ENCODE measurements at regions not wholly inside any gene's neighbourhood (a gene's known extent, or its start where the extent isn't known, plus 50 kb on each side); places are given as distances from the start of the nearest gene placed in this dataset.

DNA sequence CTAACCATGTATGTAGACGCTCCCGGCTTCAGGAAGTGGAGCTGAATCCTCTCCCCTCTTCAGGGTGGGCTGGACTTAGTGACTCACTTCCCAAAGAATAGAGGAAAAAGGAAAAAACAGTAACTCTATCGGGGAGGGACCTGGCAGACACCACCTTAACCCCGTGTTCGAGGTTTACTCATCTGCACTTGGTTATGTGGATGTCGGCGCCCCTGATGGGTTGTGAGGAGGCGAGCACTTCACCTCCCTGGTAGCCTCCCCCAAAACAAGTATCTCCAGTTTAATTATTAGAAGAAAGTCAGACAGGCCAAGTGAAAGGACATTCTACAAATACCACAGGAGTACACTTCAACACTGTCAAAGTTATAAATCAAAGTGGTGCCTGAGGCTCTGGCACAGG, 559.7 kb downstream of the TCERG1L start:
- ATAC-seq (replicated peaks in 1 of 4): no peak

DNA sequence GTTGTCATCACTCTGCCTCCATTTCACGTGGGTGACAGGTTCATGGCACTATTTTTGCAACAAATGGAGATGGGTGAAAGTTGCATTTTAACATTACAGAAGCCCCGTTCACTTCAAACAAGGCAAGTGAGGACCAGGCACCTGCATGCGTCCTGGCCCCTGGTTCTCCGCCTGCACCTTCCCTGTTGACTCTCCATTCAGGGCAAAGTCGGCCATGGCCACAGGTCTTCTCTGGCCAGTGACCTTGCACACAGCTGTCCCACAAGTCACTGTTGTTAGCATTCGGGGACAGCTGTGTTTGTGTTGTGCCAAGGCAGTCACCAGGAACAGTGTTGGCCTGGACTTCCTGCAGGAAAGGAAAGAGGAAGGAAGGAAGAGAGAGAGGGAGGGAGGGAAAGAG, 554.9 kb downstream of the TCERG1L start:
- Mint-ChIP-seq H3K4me3 (no peak overlapping the region), H3K9me3 (peaks cover 9 to 14% (median 11%) of the 10 kb centered on the region in 3 donors), H3K4me1 (no peaks in the 10 kb centered on the region), H3K36me3 (no peaks in the 10 kb centered on the region), H3K27ac (no peak overlapping the region), H3K27me3 (no peaks in the 10 kb centered on the region)
- H3K36me3 ChIP-seq (ENCODE audit: control insufficient read depth in 2 of 2, extremely low read depth in 1 of 2, insufficient read depth in 1 of 2, low read length in 1 of 2): no peaks in the 10 kb centered on the region
- CTCF ChIA-PET: no interaction called here
- no peak overlapping the region for H3K27ac ChIP-seq (ENCODE audit: low read length)
- DNase-seq (no peak), ATAC-seq (replicated peaks in 1 of 4) (no peak)
- H3K9me3 ChIP-seq: no peaks in the 10 kb centered on the region
- WGBS (ENCODE audit: insufficient coverage): 76% methylated on average over 6 of the region's 6 CpGs
- POLR2A ChIA-PET: no interaction called here
- H3K4me3 ChIP-seq (ENCODE audit: control insufficient read depth in 1 of 2, extremely low read depth in 1 of 2, low read length in 1 of 2): no peak overlapping the region
- H3K27me3 ChIP-seq (replicated peaks in 1 of 2; ENCODE audit: control insufficient read depth in 2 of 2, extremely low read depth in 1 of 2, insufficient read depth in 2 of 2, low read length in 1 of 2): no peaks in the 10 kb centered on the region
- H3K4me1 ChIP-seq (ENCODE audit: control insufficient read depth in 1 of 2, extremely low read depth in 1 of 2, insufficient read depth in 2 of 2, low read length in 2 of 2): no peaks in the 10 kb centered on the region

More for the DNA sequence above, 559.7 kb downstream of the TCERG1L start:
- ChIA-PET POLR2A (no interaction called here), CTCF (no interaction called here)
- no peak overlapping the region for H3K27ac Mint-ChIP-seq
- Histone ChIP-seq H3K4me1 (ENCODE audit: control insufficient read depth in 1 of 2, extremely low read depth in 1 of 2, insufficient read depth in 2 of 2, low read length in 2 of 2) (no peaks in the 10 kb centered on the region), H3K4me3 (ENCODE audit: control insufficient read depth in 1 of 2, extremely low read depth in 1 of 2, low read length in 1 of 2) (no peak overlapping the region), H3K9me3 (no peaks in the 10 kb centered on the region), H3K36me3 (ENCODE audit: control insufficient read depth in 2 of 2, extremely low read depth in 1 of 2, insufficient read depth in 1 of 2, low read length in 1 of 2) (no peaks in the 10 kb centered on the region), H3K27me3 (replicated peaks in 1 of 2; ENCODE audit: control insufficient read depth in 2 of 2, extremely low read depth in 1 of 2, insufficient read depth in 2 of 2, low read length in 1 of 2) (peaks cover 0 to 9% of the 10 kb centered on the region in 2 experiments), H3K27ac (ENCODE audit: low read length) (no peak overlapping the region)
- DNase-seq: no peak
- H3K4me1 Mint-ChIP-seq: no peaks in the 10 kb centered on the region
- H3K9me3 Mint-ChIP-seq: peaks cover 5 to 11% (median 10%) of the 10 kb centered on the region in 3 donors
- no peak overlapping the region for H3K4me3 Mint-ChIP-seq
- no peaks in the 10 kb centered on the region for H3K36me3 Mint-ChIP-seq
- WGBS (ENCODE audit: insufficient coverage): no CpG with 5 or more reads among the region's 8 CpGs
- peaks cover 0 to 6% of the 10 kb centered on the region in 2 donors for H3K27me3 Mint-ChIP-seq

DNA sequence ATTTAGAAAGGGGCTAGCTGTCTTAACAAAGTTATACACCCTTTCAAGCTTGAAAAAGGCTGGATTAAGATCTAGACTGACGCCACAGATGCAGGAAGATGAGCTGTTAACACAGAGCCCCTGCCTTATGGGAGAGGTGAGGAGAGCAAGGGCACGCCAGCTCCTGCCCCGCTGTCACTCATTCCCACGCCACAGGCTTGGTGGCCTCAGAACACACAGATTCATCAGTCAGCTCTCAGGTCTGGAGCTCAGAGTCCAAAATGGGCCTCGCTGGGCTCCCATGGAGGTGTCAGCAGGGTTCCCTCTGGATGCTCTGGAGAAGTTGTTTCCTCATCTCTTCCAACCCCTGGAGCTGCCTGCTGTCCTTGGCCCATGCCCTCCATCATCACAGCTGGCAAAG, 554.2 kb downstream of the TCERG1L start:
- Mint-ChIP-seq H3K36me3 (no peaks in the 10 kb centered on the region), H3K4me3 (no peak overlapping the region), H3K27ac (no peak overlapping the region), H3K27me3 (no peaks in the 10 kb centered on the region), H3K4me1 (no peaks in the 10 kb centered on the region), H3K9me3 (peaks cover 9 to 14% (median 11%) of the 10 kb centered on the region in 3 donors)
- no peak overlapping the region for H3K4me3 ChIP-seq (ENCODE audit: control insufficient read depth in 1 of 2, extremely low read depth in 1 of 2, low read length in 1 of 2)
- no peaks in the 10 kb centered on the region for H3K4me1 ChIP-seq (ENCODE audit: control insufficient read depth in 1 of 2, extremely low read depth in 1 of 2, insufficient read depth in 2 of 2, low read length in 2 of 2)
- CTCF ChIA-PET: no interaction called here
- 69% methylated on average over 5 of the region's 5 CpGs for WGBS (ENCODE audit: insufficient coverage)
- ATAC-seq (replicated peaks in 1 of 4): no peak
- no peak overlapping the region for H3K27ac ChIP-seq (ENCODE audit: low read length)
- H3K9me3 ChIP-seq: no peaks in the 10 kb centered on the region
- POLR2A ChIA-PET: no interaction called here
- no peaks in the 10 kb centered on the region for H3K36me3 ChIP-seq (ENCODE audit: control insufficient read depth in 2 of 2, extremely low read depth in 1 of 2, insufficient read depth in 1 of 2, low read length in 1 of 2)
- DNase-seq: no peak
- H3K27me3 ChIP-seq (replicated peaks in 1 of 2; ENCODE audit: control insufficient read depth in 2 of 2, extremely low read depth in 1 of 2, insufficient read depth in 2 of 2, low read length in 1 of 2): no peaks in the 10 kb centered on the region

DNA sequence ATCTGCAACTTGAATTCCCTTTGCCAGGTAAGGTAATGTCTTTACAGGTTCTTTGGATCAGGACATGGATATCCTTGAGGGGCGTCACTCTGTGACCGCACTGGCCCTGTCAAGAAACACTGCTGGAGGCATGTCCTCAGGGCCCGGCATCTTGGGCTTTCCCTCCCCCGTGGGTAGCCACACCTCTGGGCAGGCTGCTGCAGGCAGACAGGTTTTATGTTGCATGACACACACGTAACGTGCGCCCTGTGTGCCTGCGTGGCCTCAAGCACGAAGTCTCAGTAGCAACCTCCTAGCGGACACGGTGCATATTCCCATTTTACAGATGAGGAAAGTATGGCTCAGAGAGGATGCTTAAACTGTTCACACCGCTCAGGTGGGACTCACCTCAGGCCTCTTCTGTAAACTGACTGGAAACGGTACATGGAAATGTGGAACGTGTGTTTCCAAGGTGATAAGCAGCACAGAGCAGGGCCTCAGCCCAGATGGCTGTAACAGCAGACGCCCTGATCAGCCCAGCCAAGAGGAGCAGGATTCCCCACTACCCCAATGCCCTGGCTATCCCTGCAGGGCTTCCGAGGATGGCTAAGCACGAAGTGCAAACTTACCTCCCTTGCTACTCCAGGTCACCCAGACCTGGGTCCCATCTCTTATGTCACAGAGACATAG, 553.6 kb downstream of the TCERG1L start:
- peaks cover 9 to 14% (median 11%) of the 10 kb centered on the region in 3 donors for H3K9me3 Mint-ChIP-seq
- ChIA-PET POLR2A (no interaction called here), CTCF (no interaction called here)
- H3K9me3 ChIP-seq: no peaks in the 10 kb centered on the region
- H3K4me3 Mint-ChIP-seq: no peak overlapping the region
- no peak for ATAC-seq (replicated peaks in 1 of 4)
- no peaks in the 10 kb centered on the region for H3K27me3 Mint-ChIP-seq
- no peaks in the 10 kb centered on the region for H3K4me1 ChIP-seq (ENCODE audit: control insufficient read depth in 1 of 2, extremely low read depth in 1 of 2, insufficient read depth in 2 of 2, low read length in 2 of 2)
- H3K27ac ChIP-seq (ENCODE audit: low read length): no peak overlapping the region
- no peaks in the 10 kb centered on the region for H3K27me3 ChIP-seq (replicated peaks in 1 of 2; ENCODE audit: control insufficient read depth in 2 of 2, extremely low read depth in 1 of 2, insufficient read depth in 2 of 2, low read length in 1 of 2)
- WGBS (ENCODE audit: insufficient coverage): 84% methylated on average over 14 of the region's 17 CpGs
- no peaks in the 10 kb centered on the region for H3K36me3 ChIP-seq (ENCODE audit: control insufficient read depth in 2 of 2, extremely low read depth in 1 of 2, insufficient read depth in 1 of 2, low read length in 1 of 2)
- no peak for DNase-seq
- no peaks in the 10 kb centered on the region for H3K4me1 Mint-ChIP-seq
- no peak overlapping the region for H3K4me3 ChIP-seq (ENCODE audit: control insufficient read depth in 1 of 2, extremely low read depth in 1 of 2, low read length in 1 of 2)
- no peak overlapping the region for H3K27ac Mint-ChIP-seq
- H3K36me3 Mint-ChIP-seq: no peaks in the 10 kb centered on the region

DNA sequence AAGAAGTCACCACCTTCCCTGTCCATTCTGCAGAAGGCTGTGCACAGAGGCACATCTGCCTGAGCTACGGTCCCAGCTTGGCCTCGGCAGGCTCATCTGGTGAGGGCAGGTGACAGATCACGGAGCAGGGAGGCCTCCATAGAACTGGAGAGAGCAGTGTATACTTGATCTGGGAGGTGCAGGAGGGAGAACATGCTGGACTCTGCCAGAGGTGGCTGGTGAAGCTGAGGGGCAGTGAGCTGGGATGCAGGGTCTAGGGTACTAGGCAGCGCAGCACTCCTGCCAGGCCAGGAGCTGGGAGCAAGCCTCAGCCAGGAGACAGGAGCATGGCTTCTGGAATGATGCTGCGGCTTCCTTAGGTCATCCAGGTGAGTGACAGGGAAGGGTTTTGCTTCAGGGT, 553.0 kb downstream of the TCERG1L start:
- Histone ChIP-seq H3K4me3 (ENCODE audit: control insufficient read depth in 1 of 2, extremely low read depth in 1 of 2, low read length in 1 of 2) (no peak overlapping the region), H3K36me3 (ENCODE audit: control insufficient read depth in 2 of 2, extremely low read depth in 1 of 2, insufficient read depth in 1 of 2, low read length in 1 of 2) (no peaks in the 10 kb centered on the region), H3K27ac (ENCODE audit: low read length) (no peak overlapping the region), H3K4me1 (ENCODE audit: control insufficient read depth in 1 of 2, extremely low read depth in 1 of 2, insufficient read depth in 2 of 2, low read length in 2 of 2) (no peaks in the 10 kb centered on the region), H3K27me3 (replicated peaks in 1 of 2; ENCODE audit: control insufficient read depth in 2 of 2, extremely low read depth in 1 of 2, insufficient read depth in 2 of 2, low read length in 1 of 2) (no peaks in the 10 kb centered on the region), H3K9me3 (no peaks in the 10 kb centered on the region)
- no peak for DNase-seq
- ATAC-seq (replicated peaks in 1 of 4): no peak
- ChIA-PET CTCF (no interaction called here), POLR2A (no interaction called here)
- no peak overlapping the region for H3K27ac Mint-ChIP-seq
- no peak overlapping the region for H3K4me3 Mint-ChIP-seq
- H3K4me1 Mint-ChIP-seq: no peaks in the 10 kb centered on the region
- H3K27me3 Mint-ChIP-seq: no peaks in the 10 kb centered on the region
- 93% methylated on average over 5 of the region's 5 CpGs for WGBS (ENCODE audit: insufficient coverage)
- peaks cover 6 to 14% (median 11%) of the 10 kb centered on the region in 3 donors for H3K9me3 Mint-ChIP-seq
- no peaks in the 10 kb centered on the region for H3K36me3 Mint-ChIP-seq

DNA sequence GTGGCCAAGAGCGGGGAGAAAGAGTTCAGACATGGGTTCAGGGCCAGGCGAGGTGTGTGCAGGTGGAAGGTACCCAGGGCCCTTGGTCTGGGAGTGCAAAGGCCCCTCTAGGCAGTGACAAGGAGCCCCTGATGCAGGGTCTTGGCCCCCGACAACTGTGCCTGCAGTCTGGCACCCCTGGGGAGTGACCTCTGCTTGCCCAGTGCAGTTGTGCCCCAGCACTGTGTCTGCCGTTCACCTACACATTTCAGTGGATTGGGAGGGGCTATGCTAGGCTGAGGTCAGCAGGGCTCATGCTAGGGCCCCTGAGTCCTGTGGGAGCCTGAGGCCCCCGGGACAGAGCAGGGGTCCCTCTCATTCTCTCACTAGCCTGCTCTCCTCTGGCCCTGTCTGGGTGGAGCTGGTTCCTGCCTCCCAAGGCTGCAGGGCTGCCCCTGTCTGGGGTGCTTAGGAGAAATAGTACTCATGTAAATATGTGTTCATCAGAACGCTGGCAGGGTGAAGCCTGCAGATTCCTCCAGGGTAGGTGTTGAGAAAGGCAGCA, 550.4 kb downstream of the TCERG1L start:
- Mint-ChIP-seq H3K9me3 (peaks cover 0 to 3% (median 3%) of the 10 kb centered on the region in 3 donors), H3K36me3 (no peaks in the 10 kb centered on the region), H3K4me1 (no peaks in the 10 kb centered on the region), H3K27ac (no peak overlapping the region), H3K4me3 (no peak overlapping the region), H3K27me3 (peaks cover 0 to 8% of the 10 kb centered on the region in 2 donors)
- Histone ChIP-seq H3K27ac (ENCODE audit: low read length) (no peak overlapping the region), H3K4me3 (ENCODE audit: control insufficient read depth in 1 of 2, extremely low read depth in 1 of 2, low read length in 1 of 2) (no peak overlapping the region), H3K9me3 (no peaks in the 10 kb centered on the region), H3K27me3 (replicated peaks in 1 of 2; ENCODE audit: control insufficient read depth in 2 of 2, extremely low read depth in 1 of 2, insufficient read depth in 2 of 2, low read length in 1 of 2) (peaks cover 0 to 4% of the 10 kb centered on the region in 2 experiments), H3K36me3 (ENCODE audit: control insufficient read depth in 2 of 2, extremely low read depth in 1 of 2, insufficient read depth in 1 of 2, low read length in 1 of 2) (no peaks in the 10 kb centered on the region), H3K4me1 (ENCODE audit: control insufficient read depth in 1 of 2, extremely low read depth in 1 of 2, insufficient read depth in 2 of 2, low read length in 2 of 2) (no peaks in the 10 kb centered on the region)
- ChIA-PET POLR2A (no interaction called here), CTCF (no interaction called here)
- WGBS (ENCODE audit: insufficient coverage): 82% methylated on average over 4 of the region's 6 CpGs
- DNase-seq (no peak), ATAC-seq (replicated peaks in 1 of 4) (no peak)

All from T-cell (primary cell).